IMR-90 (cell line): ENCODE measurements at regions not wholly inside any gene's neighbourhood (a gene's known extent, or its start where the extent isn't known, plus 50 kb on each side); places are given as distances from the start of the nearest gene placed in this dataset.

Source experiments
- ATAC-seq: fragments of 200-7000 bp; cut with Tn5 transposase; 2 replicates; pipeline ENCODE4 v1.9.1; 2020; ENCODE audit warnings: low read depth, mild to moderate bottlenecking, moderate library complexity
- BruUV-seq: library from RNA; stranded (reverse); fragments of 400-500 nt; replicated peaks from 2 replicates; lab custom pipeline; 2021; lab: Mats Ljungman, UMichigan
- CTCF ChIA-PET: fragments of 300-600 bp; formaldehyde crosslinking; extraction: SDS; loops from one replicate; lab custom pipeline; 2021; ENCODE audit warnings: antibody characterized with exemption; lab: Yijun Ruan, JAX
- POLR2A ChIA-PET: fragments of 300-600 bp; sonication (Branson Sonifier 250); formaldehyde crosslinking; loops from one replicate; lab custom pipeline; 2022; ENCODE audit warnings: antibody characterized with exemption; ENCODE audit not compliant: unreplicated experiment; lab: Charles Lee
- DNase-seq: peaks from one replicate; pipeline ENCODE4 v3.0.0; 2013
- H2AFZ ChIP-seq: replicated peaks from 2 replicates; pipeline ENCODE3; 2013; ENCODE audit warnings: low read length, mild to moderate bottlenecking; ENCODE audit not compliant: poor library complexity
- H2AK5ac ChIP-seq: 2 replicates; pipeline ENCODE4 v1.6.1; 2013; ENCODE audit warnings: low read depth, low read length, inconsistent platforms
- H2AK9ac ChIP-seq: replicated peaks from 2 replicates; pipeline ENCODE3; 2013; ENCODE audit warnings: mild to moderate bottlenecking, low read depth, low read length, moderate library complexity; ENCODE audit not compliant: poor library complexity
- H2BK120ac ChIP-seq: 2 replicates; pipeline ENCODE4 v1.6.1; 2013; ENCODE audit warnings: low read depth, low read length, inconsistent platforms
- H2BK15ac ChIP-seq: 3 replicates; pipeline ENCODE4 v1.6.1; 2013; ENCODE audit warnings: low read depth, low read length, inconsistent platforms
- H2BK20ac ChIP-seq: 2 replicates; pipeline ENCODE4 v1.6.1; 2013; ENCODE audit warnings: low read depth, mild to moderate bottlenecking, inconsistent platforms, low read length, moderate library complexity
- H2BK5ac ChIP-seq: 2 replicates; pipeline ENCODE4 v1.6.1; 2013; ENCODE audit warnings: mild to moderate bottlenecking, low read depth, low read length, inconsistent platforms; ENCODE audit not compliant: poor library complexity, severe bottlenecking
- H3K14ac ChIP-seq: replicated peaks from 2 replicates; pipeline ENCODE4 v1.6.1; 2013; ENCODE audit warnings: low read depth, low read length, inconsistent platforms
- H3K18ac ChIP-seq: 2 replicates; pipeline ENCODE4 v1.6.1; 2013; ENCODE audit warnings: low read depth, low read length, control low read depth
- H3K23ac ChIP-seq: 2 replicates; pipeline ENCODE4 v1.6.1; 2013; ENCODE audit warnings: low read depth, low read length, inconsistent platforms
- H3K27ac ChIP-seq: 2 replicates; pipeline ENCODE4 v1.5.1; 2013; ENCODE audit warnings: mild to moderate bottlenecking, control low read depth, low read length; ENCODE audit not compliant: insufficient read depth
- H3K27me3 ChIP-seq: 2 replicates; pipeline ENCODE4 v1.6.1; 2013; ENCODE audit warnings: low read length; ENCODE audit not compliant: control insufficient read depth, insufficient read depth
- H3K36me3 ChIP-seq: 2 replicates; pipeline ENCODE4 v1.6.1; 2013; ENCODE audit warnings: low read length, mixed read lengths; ENCODE audit not compliant: control insufficient read depth, insufficient read depth
- H3K4ac ChIP-seq: 2 replicates; pipeline ENCODE4 v1.6.1; 2013; ENCODE audit warnings: low read depth, low read length, inconsistent platforms
- H3K4me1 ChIP-seq: 2 replicates; pipeline ENCODE4 v1.6.1; 2013; ENCODE audit warnings: low read length, mixed read lengths; ENCODE audit not compliant: control insufficient read depth, insufficient read depth
- H3K4me2 ChIP-seq: 2 replicates; pipeline ENCODE4 v1.6.1; 2013; ENCODE audit warnings: low read depth, mild to moderate bottlenecking, control low read depth, low read length, moderate library complexity
- H3K4me3 ChIP-seq: 2 replicates; pipeline ENCODE4 v1.5.1; 2013; ENCODE audit warnings: low read depth, mild to moderate bottlenecking, control low read depth, low read length, moderate library complexity; ENCODE audit not compliant: insufficient read depth
- H3K56ac ChIP-seq: 2 replicates; pipeline ENCODE4 v1.6.1; 2013; ENCODE audit warnings: low read length, inconsistent platforms; ENCODE audit not compliant: insufficient read depth; ENCODE audit errors: extremely low read depth
- H3K79me1 ChIP-seq, 2 experiments: 2 replicates each; pipeline ENCODE4 v1.6.1; 2013; ENCODE audit warnings: low read length in 2 of 2, inconsistent platforms in 1 of 2, low read depth in 1 of 2
- H3K9ac ChIP-seq: 2 replicates; pipeline ENCODE4 v1.6.1; 2013; ENCODE audit warnings: low read depth, low read length, control low read depth
- H3K9me1 ChIP-seq: 2 replicates; pipeline ENCODE4 v1.6.1; 2013; ENCODE audit warnings: low read length, inconsistent platforms; ENCODE audit not compliant: insufficient read depth
- H3K9me3 ChIP-seq: 2 replicates; pipeline ENCODE4 v1.6.1; 2013; ENCODE audit warnings: low read length; ENCODE audit not compliant: control insufficient read depth, insufficient read depth
- H4K20me1 ChIP-seq: 2 replicates; pipeline ENCODE4 v1.6.1; 2013; ENCODE audit warnings: low read length, inconsistent platforms; ENCODE audit not compliant: insufficient read depth
- H4K5ac ChIP-seq: 2 replicates; pipeline ENCODE4 v1.6.1; 2013; ENCODE audit warnings: mild to moderate bottlenecking, low read depth, low read length, control low read depth
- H4K8ac ChIP-seq, 2 experiments: 2 replicates each; pipeline ENCODE4 v1.6.1; 2013; ENCODE audit warnings: low read depth in 2 of 2, low read length in 2 of 2, control low read depth in 1 of 2, inconsistent platforms in 1 of 2
- H4K91ac ChIP-seq: 2 replicates; pipeline ENCODE4 v1.6.1; 2013; ENCODE audit warnings: low read depth, low read length, inconsistent platforms; ENCODE audit not compliant: insufficient read depth
- MAFK ChIP-seq: IDR thresholded peaks from 2 replicates; pipeline ENCODE4 v1.6.1; 2012; ENCODE audit warnings: low read depth, low read length, improper control_type of control experiment
- MXI1 ChIP-seq: IDR thresholded peaks from 2 replicates; pipeline ENCODE4 v1.6.1; 2012; ENCODE audit warnings: low read depth, mild to moderate bottlenecking, low read length, moderate library complexity, borderline replicate concordance
- NFE2L2 ChIP-seq: fragments of 150-350 bp; IDR thresholded peaks from 2 replicates; pipeline ENCODE4 v1.6.1; 2016; ENCODE audit warnings: low read depth, mild to moderate bottlenecking, low read length
- POLR2A ChIP-seq: IDR thresholded peaks from 2 replicates; pipeline ENCODE4 v1.6.1; 2012; ENCODE audit warnings: mild to moderate bottlenecking, low read depth, low read length
- SMC3 ChIP-seq: fragments of 150-350 bp; IDR thresholded peaks from 2 replicates; pipeline ENCODE4 v1.6.1; 2016; ENCODE audit warnings: low read depth, mild to moderate bottlenecking, antibody characterized with exemption, low read length, moderate library complexity
- WGBS, 2 experiments: methylation state at CpG; one replicate each; pipeline versions ENCODE4 v1.1.5 to v1.1.7; 2013; ENCODE audit warnings: missing lambda C conversion rate in 2 of 2; ENCODE audit not compliant: insufficient read length in 1 of 2; ENCODE audit errors: extremely low coverage in 2 of 2; 5-methylcytosine and 5-hydroxymethylcytosine counted together
- dilution Hi-C: fragments of 300-500 bp; cut with HindIII; formaldehyde crosslinking; loops from one replicate; pipeline ENCODE4 v1.14.3; 2018; ENCODE audit warnings: low sequenced_read_pairs; ENCODE audit not compliant: unreplicated experiment
- in situ Hi-C: fragments of 300-500 bp; cut with MboI; formaldehyde crosslinking; loops from 3 replicates; pipeline ENCODE4 v1.14.3; 2019; ENCODE audit warnings: low sequenced_read_pairs, inconsistent platforms, mixed read lengths
- intact Hi-C: fragments of 100-400 bp; cut with micrococcal nuclease; formaldehyde crosslinking; loops from 2 replicates; pipeline ENCODE4 v1.10.0; 2022
- TF ChIP-seq, protein P1 (sequence below): conservative IDR thresholded peaks from 2 replicates; pipeline ENCODE4 v1.5.1; 2012; ENCODE audit warnings: mild to moderate bottlenecking, low read depth, low read length, improper control_type of control experiment
- TF ChIP-seq, protein P2 (sequence below): fragments of 150-350 bp; IDR thresholded peaks from 2 replicates; pipeline ENCODE4 v1.6.1; 2016; ENCODE audit warnings: low read depth, mild to moderate bottlenecking, low read length, moderate library complexity, borderline replicate concordance
- TF ChIP-seq, protein P3 (sequence below): fragments of 150-350 bp; IDR thresholded peaks from 2 replicates; pipeline ENCODE4 v1.6.1; 2017; ENCODE audit warnings: mild to moderate bottlenecking, antibody characterized with exemption, low read length, low read depth

DNA sequence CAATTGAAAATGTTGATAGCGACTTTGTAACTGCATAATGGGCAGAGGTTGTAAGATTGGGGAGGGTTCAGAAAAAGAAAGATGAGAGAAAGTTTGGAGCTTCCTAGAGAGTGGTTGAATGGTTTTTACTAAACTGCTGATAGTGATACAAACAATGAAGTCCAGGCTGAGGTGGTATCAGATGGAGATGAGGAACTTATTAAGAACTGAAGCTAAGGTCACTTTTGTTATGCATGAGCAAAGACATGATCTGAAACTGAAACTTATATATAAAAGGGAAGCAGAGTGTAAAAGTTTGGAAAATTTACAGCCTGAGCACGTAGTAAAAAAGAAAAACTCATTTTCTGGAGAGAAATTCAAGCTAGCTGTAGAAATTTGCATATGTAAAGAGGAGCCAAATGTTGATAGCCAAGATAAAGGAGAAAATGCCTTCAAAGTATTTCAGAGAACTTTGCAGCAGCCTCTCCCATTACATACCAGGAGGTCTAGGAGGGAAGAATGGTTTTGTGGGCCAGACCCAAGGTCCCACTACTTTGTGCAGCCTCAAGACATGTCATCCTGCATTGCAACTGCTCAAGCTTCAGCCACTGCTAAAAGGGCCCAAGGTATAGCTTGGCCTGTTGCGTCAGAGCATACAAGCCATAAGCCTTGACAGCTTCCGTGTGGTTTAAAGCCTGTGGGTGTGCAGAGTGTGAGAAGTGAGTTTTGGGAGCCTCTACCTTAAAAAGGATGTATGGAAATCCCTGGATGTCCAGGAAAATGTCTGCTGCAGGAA is 843.9 kb downstream of the AMY1C start:
- H3K4ac ChIP-seq = no peak overlapping the region
- CTCF ChIA-PET = no interaction called here
- TF ChIP-seq POLR2A (no peak), NFE2L2 (no peak), MXI1 (no peak), MAFK (no peak), SMC3 (no peak)
- TF ChIP-seq, protein P1, sequence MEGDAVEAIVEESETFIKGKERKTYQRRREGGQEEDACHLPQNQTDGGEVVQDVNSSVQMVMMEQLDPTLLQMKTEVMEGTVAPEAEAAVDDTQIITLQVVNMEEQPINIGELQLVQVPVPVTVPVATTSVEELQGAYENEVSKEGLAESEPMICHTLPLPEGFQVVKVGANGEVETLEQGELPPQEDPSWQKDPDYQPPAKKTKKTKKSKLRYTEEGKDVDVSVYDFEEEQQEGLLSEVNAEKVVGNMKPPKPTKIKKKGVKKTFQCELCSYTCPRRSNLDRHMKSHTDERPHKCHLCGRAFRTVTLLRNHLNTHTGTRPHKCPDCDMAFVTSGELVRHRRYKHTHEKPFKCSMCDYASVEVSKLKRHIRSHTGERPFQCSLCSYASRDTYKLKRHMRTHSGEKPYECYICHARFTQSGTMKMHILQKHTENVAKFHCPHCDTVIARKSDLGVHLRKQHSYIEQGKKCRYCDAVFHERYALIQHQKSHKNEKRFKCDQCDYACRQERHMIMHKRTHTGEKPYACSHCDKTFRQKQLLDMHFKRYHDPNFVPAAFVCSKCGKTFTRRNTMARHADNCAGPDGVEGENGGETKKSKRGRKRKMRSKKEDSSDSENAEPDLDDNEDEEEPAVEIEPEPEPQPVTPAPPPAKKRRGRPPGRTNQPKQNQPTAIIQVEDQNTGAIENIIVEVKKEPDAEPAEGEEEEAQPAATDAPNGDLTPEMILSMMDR = no peak
- TF ChIP-seq, protein P2, sequence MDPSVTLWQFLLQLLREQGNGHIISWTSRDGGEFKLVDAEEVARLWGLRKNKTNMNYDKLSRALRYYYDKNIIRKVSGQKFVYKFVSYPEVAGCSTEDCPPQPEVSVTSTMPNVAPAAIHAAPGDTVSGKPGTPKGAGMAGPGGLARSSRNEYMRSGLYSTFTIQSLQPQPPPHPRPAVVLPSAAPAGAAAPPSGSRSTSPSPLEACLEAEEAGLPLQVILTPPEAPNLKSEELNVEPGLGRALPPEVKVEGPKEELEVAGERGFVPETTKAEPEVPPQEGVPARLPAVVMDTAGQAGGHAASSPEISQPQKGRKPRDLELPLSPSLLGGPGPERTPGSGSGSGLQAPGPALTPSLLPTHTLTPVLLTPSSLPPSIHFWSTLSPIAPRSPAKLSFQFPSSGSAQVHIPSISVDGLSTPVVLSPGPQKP = no peak
- TF ChIP-seq, protein P3, sequence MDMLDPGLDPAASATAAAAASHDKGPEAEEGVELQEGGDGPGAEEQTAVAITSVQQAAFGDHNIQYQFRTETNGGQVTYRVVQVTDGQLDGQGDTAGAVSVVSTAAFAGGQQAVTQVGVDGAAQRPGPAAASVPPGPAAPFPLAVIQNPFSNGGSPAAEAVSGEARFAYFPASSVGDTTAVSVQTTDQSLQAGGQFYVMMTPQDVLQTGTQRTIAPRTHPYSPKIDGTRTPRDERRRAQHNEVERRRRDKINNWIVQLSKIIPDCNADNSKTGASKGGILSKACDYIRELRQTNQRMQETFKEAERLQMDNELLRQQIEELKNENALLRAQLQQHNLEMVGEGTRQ = no peak
- H3K23ac ChIP-seq = no peak overlapping the region
- no peak overlapping the region for H4K5ac ChIP-seq
- POLR2A ChIA-PET = no interaction called here
- H2BK120ac ChIP-seq = no peak overlapping the region
- H3K27me3 ChIP-seq = no peaks in the 10 kb centered on the region
- H2BK5ac ChIP-seq = no peak overlapping the region
- in situ Hi-C loops (no loop called here), intact Hi-C loops (no loop called here), dilution Hi-C loops (no loop called here)
- no peak overlapping the region for H2BK20ac ChIP-seq
- no peak for ATAC-seq
- no peak overlapping the region for H2AFZ ChIP-seq
- H3K27ac ChIP-seq = no peak overlapping the region
- no peaks in the 10 kb centered on the region for H3K4me1 ChIP-seq
- no peak overlapping the region for H3K14ac ChIP-seq
- H3K79me1 ChIP-seq = no peaks in the 10 kb centered on the region
- no peak overlapping the region for H2AK5ac ChIP-seq
- H3K4me2 ChIP-seq = no peak overlapping the region
- 0% methylated on average over 1 of the region's 4 CpGs; no CpG with 5 or more reads in 1 of the 2 experiments for WGBS, 2 experiments
- BruUV-seq = no TSS peak
- no peak overlapping the region for H3K56ac ChIP-seq
- no peak overlapping the region for H4K8ac ChIP-seq
- H3K9ac ChIP-seq = no peak overlapping the region
- H2BK15ac ChIP-seq = no peak overlapping the region
- peaks cover 8% of the 10 kb centered on the region for H3K9me3 ChIP-seq
- no peak for DNase-seq
- H4K20me1 ChIP-seq = no peaks in the 10 kb centered on the region
- no peak overlapping the region for H2AK9ac ChIP-seq
- H3K36me3 ChIP-seq = no peaks in the 10 kb centered on the region
- no peak overlapping the region for H4K91ac ChIP-seq
- no peaks in the 10 kb centered on the region for H3K9me1 ChIP-seq
- H3K4me3 ChIP-seq = no peak overlapping the region
- no peak overlapping the region for H3K18ac ChIP-seq
